K562 (cell line): ENCODE measurements at regions not wholly inside any gene's neighbourhood (a gene's known extent, or its start where the extent isn't known, plus 50 kb on each side); places are given as distances from the start of the nearest gene placed in this dataset.

ENCODE experiments used
- ATAC-seq: fragments of 200-7000 bp; cut with Tn5 transposase; 3 replicates; pipeline ENCODE4 v1.9.1; 2020; ENCODE audit warnings: moderate library complexity
- BruUV-seq: library from RNA; stranded (reverse); fragments of 400-500 nt; replicated peaks from 2 replicates; lab custom pipeline; 2021; lab: Mats Ljungman, UMichigan
- CTCF ChIA-PET: fragments of 300-600 bp; formaldehyde crosslinking; extraction: SDS; loops from one replicate; lab custom pipeline; 2021; ENCODE audit warnings: low intra/inter-chr PET ratio; lab: Yijun Ruan, JAX
- POLR2A ChIA-PET: fragments of 300-600, 350-650 bp; sonication (Branson Sonifier 250); formaldehyde crosslinking; extraction: SDS; loops from one replicate; lab custom pipeline; 2021; ENCODE audit warnings: antibody characterized with exemption, inconsistent platforms; lab: Yijun Ruan, JAX
- DNase-seq, 4 experiments: peaks; one replicate each; pipeline versions ENCODE4 v3.0.0 to v3.0.0-alpha.2; 2011 to 2018; ENCODE audit warnings: low spot score in 3 of 4, mixed read lengths in 3 of 4; ENCODE audit errors: extremely low read depth in 1 of 4
- FAIRE-seq: peaks from 2 replicates; lab custom pipeline; 2011; peaks lifted over from hg19 to GRCh38; lab: Jason Lieb, UNC
- H2AFZ ChIP-seq: 2 replicates; pipeline ENCODE4 v1.6.0; 2011; ENCODE audit warnings: low read depth, low read length, control low read depth, inconsistent platforms
- H3K27ac ChIP-seq: fragments of 200-600 bp; 3 replicates; pipeline ENCODE4 v1.8.0; 2011; ENCODE audit warnings: low read depth, mild to moderate bottlenecking, control low read depth, inconsistent platforms, low read length, moderate library complexity, mixed read lengths; ENCODE audit errors: extremely low read depth
- H3K27me3 ChIP-seq, 2 experiments: fragments of 300-600 bp in 1 of 2; 2 replicates in 1 of 2; 3 replicates in 1 of 2; pipeline versions ENCODE4 v1.6.0 to v1.8.0; 2011; ENCODE audit warnings: inconsistent platforms in 2 of 2, low read length in 2 of 2, mild to moderate bottlenecking in 1 of 2, mixed read lengths in 1 of 2, moderate library complexity in 1 of 2; ENCODE audit not compliant: control insufficient read depth in 2 of 2, insufficient read depth in 2 of 2
- H3K36me3 ChIP-seq: fragments of 300-600 bp; 3 replicates; pipeline ENCODE4 v1.8.0; 2011; ENCODE audit warnings: mild to moderate bottlenecking, low read length, inconsistent platforms; ENCODE audit not compliant: control insufficient read depth, insufficient read depth
- H3K4me1 ChIP-seq, 2 experiments: fragments of 200-600 bp in 1 of 2; replicated peaks in 1 of 2; 2 replicates in 1 of 2; 3 replicates in 1 of 2; pipeline versions ENCODE4 v1.5.1 to v1.8.0; 2011; ENCODE audit warnings: inconsistent platforms in 2 of 2, low read length in 2 of 2, mild to moderate bottlenecking in 1 of 2, mixed read lengths in 1 of 2, moderate library complexity in 1 of 2; ENCODE audit not compliant: control insufficient read depth in 2 of 2, insufficient read depth in 2 of 2
- H3K4me2 ChIP-seq: 2 replicates; pipeline ENCODE4 v1.6.1; 2011; ENCODE audit warnings: low read length, control low read depth, inconsistent platforms, mixed read lengths; ENCODE audit not compliant: insufficient read depth
- H3K4me3 ChIP-seq: fragments of 200-600 bp; sonication (generic), shearing (Covaris generic); 2 replicates; pipeline ENCODE4 v1.5.1; 2016; ENCODE audit warnings: control low read depth, inconsistent platforms
- H3K79me2 ChIP-seq: fragments of 200-600 bp; 3 replicates; pipeline ENCODE4 v1.8.0; 2011; ENCODE audit warnings: low read length, inconsistent platforms; ENCODE audit not compliant: control insufficient read depth, insufficient read depth
- H3K9ac ChIP-seq, 2 experiments: 2 replicates each; pipeline versions ENCODE4 v1.6.0 to v1.6.1; 2011; ENCODE audit warnings: low read depth in 2 of 2, low read length in 2 of 2, control low read depth in 1 of 2, inconsistent platforms in 1 of 2, mild to moderate bottlenecking in 1 of 2, mixed read lengths in 1 of 2; ENCODE audit not compliant: insufficient read depth in 1 of 2
- H3K9me1 ChIP-seq: one replicate; pipeline ENCODE4 v1.6.0; 2011; ENCODE audit warnings: inconsistent platforms, mild to moderate bottlenecking, low read length, moderate library complexity; ENCODE audit not compliant: control insufficient read depth, insufficient read depth
- H3K9me3 ChIP-seq: replicated peaks from 2 replicates; pipeline ENCODE4 v1.5.1; 2011; ENCODE audit warnings: low read depth, low read length, inconsistent platforms; ENCODE audit not compliant: control insufficient read depth, insufficient read depth
- H4K20me1 ChIP-seq: replicated peaks from 2 replicates; pipeline ENCODE4 v1.6.1; 2011; ENCODE audit warnings: low read length, inconsistent platforms, mixed read lengths; ENCODE audit not compliant: control insufficient read depth, insufficient read depth
- ARID3A ChIP-seq: IDR thresholded peaks from 2 replicates; pipeline ENCODE4 v1.6.1; 2012; ENCODE audit warnings: low read depth, low read length, improper control_type of control experiment, borderline replicate concordance
- CHD4 ChIP-seq: fragments of 200-600 bp; sonication (generic); IDR thresholded peaks from 3 replicates; pipeline ENCODE4 v1.6.1; 2012; ENCODE audit warnings: low read depth, mild to moderate bottlenecking, mixed read lengths, low read length, inconsistent platforms; ENCODE audit not compliant: insufficient read depth, insufficient replicate concordance, poor library complexity, severe bottlenecking
- GABPB2 ChIP-seq: fragments of 250-450 bp; sonication (Bioruptor Pico); conservative IDR thresholded peaks from 2 replicates; pipeline ENCODE4 v1.5.1; 2021; ENCODE audit warnings: mild to moderate bottlenecking
- GMEB1 ChIP-seq: fragments of 250-450 bp; sonication (Bioruptor Pico); IDR thresholded peaks from 2 replicates; pipeline ENCODE4 v1.4.0; 2020; ENCODE audit warnings: mild to moderate bottlenecking
- HNRNPL ChIP-seq: fragments of 200-400 bp; formaldehyde crosslinking; IDR thresholded peaks from 2 replicates; pipeline ENCODE4 v1.6.1; 2017; ENCODE audit warnings: low read depth, mild to moderate bottlenecking, low read length
- KAT2B ChIP-seq: IDR thresholded peaks from one replicate; pipeline ENCODE4 v1.6.1; 2012; ENCODE audit warnings: low read depth, mild to moderate bottlenecking, control low read depth, inconsistent platforms, low read length, moderate library complexity
- NUFIP1 ChIP-seq: fragments of 450-650 bp; IDR thresholded peaks from 2 replicates; pipeline ENCODE4 v1.6.1; 2018; ENCODE audit not compliant: partially characterized antibody
- OTX1 ChIP-seq: fragments of 450-650 bp; formaldehyde crosslinking; IDR thresholded peaks from 2 replicates; pipeline ENCODE4 v1.4.0; 2022; ENCODE audit warnings: mild to moderate bottlenecking
- PML ChIP-seq: IDR thresholded peaks from 2 replicates; pipeline ENCODE4 v1.6.1; 2012; ENCODE audit warnings: low read length, inconsistent platforms
- RFX5 ChIP-seq: IDR thresholded peaks from 2 replicates; pipeline ENCODE4 v1.6.1; 2011; ENCODE audit warnings: low read depth, mild to moderate bottlenecking, improper control_type of control experiment, low read length
- RNF2 ChIP-seq: sonication (generic); IDR thresholded peaks from 2 replicates; pipeline ENCODE4 v1.6.1; 2016
- STAG1 ChIP-seq: sonication (generic); formaldehyde crosslinking; IDR thresholded peaks from 2 replicates; pipeline ENCODE4 v1.5.0; 2020; ENCODE audit warnings: missing genetic modification reagents, borderline replicate concordance
- TRIM24 ChIP-seq, 2 experiments: fragments of 450-650 bp; IDR thresholded peaks; 2 replicates each; pipeline ENCODE4 v1.6.1; 2016
- U2AF1 ChIP-seq: fragments of 200-400 bp; formaldehyde crosslinking; optimal IDR thresholded peaks from 2 replicates; pipeline ENCODE3; 2017; ENCODE audit warnings: mild to moderate bottlenecking, low read depth, low read length, moderate library complexity
- WGBS: fragments of 100-300 bp; shearing (Covaris generic); methylation state at CpG from one replicate; pipeline ENCODE4 v1.1.6; 2016; ENCODE audit warnings: low coverage, mixed read lengths; ENCODE audit not compliant: insufficient coverage; ENCODE audit errors: missing lambda C conversion rate; 5-methylcytosine and 5-hydroxymethylcytosine counted together
- in situ Hi-C: fragments of 300-500 bp; cut with MboI; formaldehyde crosslinking; loops from 4 replicates; pipeline ENCODE4 v1.15.0; 2018; ENCODE audit warnings: inconsistent platforms, mixed read lengths
- intact Hi-C: fragments of 100-400 bp; cut with micrococcal nuclease; formaldehyde crosslinking; loops from 2 replicates; pipeline ENCODE4 v1.14.2; 2022
- TF ChIP-seq, protein P1 (sequence below), 2 experiments: fragments of 250-450 bp in 1 of 2; fragments of 450-650 bp in 1 of 2; sonication (Bioruptor Pico) in 1 of 2; IDR thresholded peaks; 2 replicates each; pipeline versions ENCODE4 v1.6.1 to v1.8.0; 2016 to 2021; ENCODE audit warnings: mild to moderate bottlenecking in 2 of 2, moderate library complexity in 2 of 2, missing compliant biosample characterization in 1 of 2, missing genetic modification characterization in 1 of 2

DNA sequence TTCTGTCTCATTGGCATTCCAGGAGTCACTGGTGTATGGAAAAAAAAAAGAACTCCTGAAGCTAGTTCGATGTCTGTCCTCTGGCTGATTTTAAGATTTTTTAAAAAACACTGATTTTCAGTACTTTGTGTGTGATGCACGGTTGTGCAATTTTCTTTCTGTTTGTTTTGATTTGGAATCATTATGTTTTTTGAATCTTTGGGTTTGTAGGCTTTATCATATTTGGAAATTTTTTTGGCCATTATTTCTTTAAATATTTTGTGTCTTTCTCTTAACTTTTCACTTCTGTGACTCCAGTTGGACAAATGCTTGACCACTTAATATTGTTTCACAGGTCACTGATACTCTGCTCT lies 327.2 kb downstream of the BCKDHB start:
- FAIRE-seq (no peak), ATAC-seq (no peak), DNase-seq (no peak)
- H3K9me3 ChIP-seq: no peaks in the 10 kb centered on the region
- TF ChIP-seq STAG1 (CRISPR knock-in tag) (no peak), HNRNPL (no peak), RNF2 (no peak), RFX5 (no peak), CHD4 (no peak), NUFIP1 (no peak), KAT2B (no peak), GABPB2 (CRISPR knock-in tag) (no peak), ARID3A (no peak), OTX1 (CRISPR knock-in tag) (no peak), TRIM24 (IDR thresholded peaks at IDR 0.05) (no peak), PML (no peak), U2AF1 (no peak), GMEB1 (CRISPR knock-in tag) (no peak)
- TF ChIP-seq, protein P1, sequence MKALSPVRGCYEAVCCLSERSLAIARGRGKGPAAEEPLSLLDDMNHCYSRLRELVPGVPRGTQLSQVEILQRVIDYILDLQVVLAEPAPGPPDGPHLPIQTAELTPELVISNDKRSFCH (CRISPR knock-in tag; IDR thresholded peaks at IDR 0.05): no peak
- TF ChIP-seq, protein P1 (tag; IDR thresholded peaks at IDR 0.05): no peak
- no peak overlapping the region for H3K27ac ChIP-seq
- WGBS: 0% methylated on average over 2 of the region's 2 CpGs
- H2AFZ ChIP-seq: no peak overlapping the region
- ChIA-PET CTCF (no interaction called here), POLR2A (no interaction called here)
- intact Hi-C loops: no loop called here
- no peaks in the 10 kb centered on the region for H3K36me3 ChIP-seq
- in situ Hi-C loops: no loop called here
- no peak overlapping the region for H3K9ac ChIP-seq
- no peak overlapping the region for H3K4me2 ChIP-seq
- BruUV-seq: no TSS peak
- H3K27me3 ChIP-seq: no peaks in the 10 kb centered on the region
- no peaks in the 10 kb centered on the region for H3K79me2 ChIP-seq
- no peaks in the 10 kb centered on the region for H3K9me1 ChIP-seq
- H3K4me1 ChIP-seq: no peaks in the 10 kb centered on the region
- H3K4me3 ChIP-seq: no peak overlapping the region
- H4K20me1 ChIP-seq: no peaks in the 10 kb centered on the region
